ENCODE measurements at regions not wholly inside any gene's neighbourhood (a gene's known extent, or its start where the extent isn't known, plus 50 kb on each side); places are given as distances from the start of the nearest gene placed in this dataset.

DNA sequence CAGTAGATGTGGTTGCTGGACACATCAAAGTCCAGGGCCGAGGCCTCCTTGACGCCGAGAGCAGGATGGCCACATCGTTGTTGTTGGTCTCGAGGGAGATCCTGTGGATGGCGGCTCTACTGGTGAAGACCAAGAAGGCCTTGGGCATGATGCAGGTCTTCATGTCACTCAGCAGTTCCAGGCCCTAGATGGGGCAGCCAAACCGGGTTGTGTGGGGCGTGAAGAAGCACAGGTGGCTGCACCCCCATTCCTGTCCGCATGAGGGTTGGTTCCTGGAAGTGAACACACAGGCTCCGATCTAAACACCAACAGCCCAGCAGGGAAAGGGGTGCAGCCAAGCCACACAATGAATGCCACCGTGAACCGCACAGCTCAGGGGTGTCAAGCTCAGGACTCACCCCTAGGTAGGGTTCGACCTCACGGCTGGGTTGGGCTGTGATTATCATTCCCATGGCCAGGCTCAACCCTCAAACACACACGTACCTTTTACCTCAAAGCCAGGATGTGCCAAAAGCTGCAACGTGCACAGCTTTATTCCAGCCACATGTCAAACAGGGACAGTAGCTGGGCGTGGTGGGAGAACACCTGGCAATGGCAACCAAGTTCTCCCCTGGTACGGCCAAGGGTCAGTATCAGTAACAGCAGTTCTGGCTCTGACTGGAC is 132.3 kb downstream of the CRYBB2 start:
- no peak for DNase-seq

GRCh38 chr22:25352294-25352680 is 132.8 kb downstream of the CRYBB2 start:
- no peak for DNase-seq

- no peak for DNase-seq
Measured at GRCh38 chr22:25353516-25354445, 134.3 kb downstream of the CRYBB2 start.

GRCh38 chr22:25354456-25354855 is 135.0 kb downstream of the CRYBB2 start:
- no peak for DNase-seq

- no peak for DNase-seq
Measured at GRCh38 chr22:25357132-25357455, 137.7 kb downstream of the CRYBB2 start.

- no peak for DNase-seq
Measured at GRCh38 chr22:25357606-25358420, 138.4 kb downstream of the CRYBB2 start.

DNA sequence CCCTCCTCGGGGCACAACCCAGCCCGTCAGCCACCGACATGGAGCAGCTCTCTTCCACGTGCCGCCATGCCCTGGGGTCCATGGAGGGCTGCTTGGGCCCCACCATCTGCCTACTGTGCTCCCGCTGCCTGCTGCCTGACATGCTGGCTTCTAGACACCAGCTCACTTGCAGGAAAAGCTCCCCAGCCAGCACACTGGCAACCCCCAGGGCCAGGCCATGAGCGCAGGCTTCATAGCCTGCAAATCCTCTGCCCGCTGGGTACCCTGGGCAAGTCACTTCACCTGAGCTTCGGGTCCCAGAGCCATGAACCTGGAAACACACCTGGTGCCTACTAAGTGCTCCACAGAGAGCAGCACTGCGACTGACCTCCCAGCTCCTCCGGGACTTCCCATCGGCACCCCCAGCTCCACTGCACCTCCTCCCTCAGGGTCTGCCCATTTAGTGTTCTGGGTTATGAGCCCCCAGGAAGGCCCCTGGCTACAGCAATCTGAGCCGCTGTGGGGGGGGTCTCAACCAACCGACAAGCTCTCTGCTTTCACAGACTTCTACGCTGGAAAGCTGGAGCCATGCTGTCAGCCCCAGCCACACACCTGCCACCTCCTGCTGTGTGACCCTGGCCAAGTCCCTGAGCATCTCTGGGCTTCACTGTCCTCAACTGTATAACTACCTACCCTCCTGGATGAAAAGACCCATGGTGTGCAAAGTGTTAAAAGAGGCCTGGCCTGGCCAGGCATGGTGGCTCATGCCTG is 139.2 kb downstream of the CRYBB2 start:
- DNase-seq = no peak

- no peak for DNase-seq
Measured at GRCh38 chr22:25359601-25360261, 140.3 kb downstream of the CRYBB2 start.

GRCh38 chr22:25360411-25360810 is 141.0 kb downstream of the CRYBB2 start:
- DNase-seq = no peak

GRCh38 chr22:25360891-25361645 is 141.6 kb downstream of the CRYBB2 start:
- DNase-seq = no peak

DNA sequence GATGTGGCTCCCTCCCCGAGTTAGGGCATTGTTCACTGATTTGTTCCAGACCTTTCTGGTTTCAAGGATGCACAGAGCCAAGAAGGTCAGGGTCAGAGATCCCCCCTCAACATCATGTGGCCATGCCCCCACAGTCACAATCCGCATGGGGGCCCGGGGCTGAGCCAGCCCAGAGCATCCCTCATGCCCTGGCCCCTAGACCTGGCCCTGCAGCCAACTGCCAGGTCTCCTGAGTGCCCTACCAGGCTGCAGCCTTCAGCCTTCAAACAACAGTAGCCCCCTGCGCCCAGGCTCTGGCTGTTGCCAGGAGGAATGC is 142.4 kb downstream of the CRYBB2 start:
- no peak for DNase-seq

GRCh38 chr22:25362215-25362882 is 142.9 kb downstream of the CRYBB2 start:
- DNase-seq = no peak

- no peak for DNase-seq
Measured at GRCh38 chr22:25362883-25363240, 143.4 kb downstream of the CRYBB2 start.

GRCh38 chr22:25363474-25363873 is 144.0 kb downstream of the CRYBB2 start:
- DNase-seq = no peak

DNA sequence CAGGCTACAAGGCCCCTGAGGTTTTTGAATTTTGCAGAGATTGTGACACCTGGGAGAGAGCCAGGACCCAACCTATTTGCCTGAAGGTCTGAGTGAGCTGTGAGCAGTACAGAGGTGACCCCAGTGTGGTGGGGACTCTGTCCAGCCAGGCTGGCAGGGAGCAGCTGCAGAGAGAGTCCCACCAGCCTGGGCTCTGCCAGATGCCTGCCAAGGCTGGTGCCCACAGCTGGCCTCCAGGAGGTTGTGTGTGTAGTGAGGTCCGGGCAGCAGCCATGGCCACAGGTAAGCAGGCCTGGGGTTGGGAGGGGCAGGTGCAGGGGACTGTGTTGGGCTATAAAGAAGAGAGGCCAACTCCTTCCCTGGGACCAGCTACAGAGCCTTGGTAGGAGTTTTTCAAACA is 144.8 kb downstream of the CRYBB2 start:
- DNase-seq = no peak

- no peak for DNase-seq
Measured at GRCh38 chr22:25364736-25365241, 145.3 kb downstream of the CRYBB2 start.

DNA sequence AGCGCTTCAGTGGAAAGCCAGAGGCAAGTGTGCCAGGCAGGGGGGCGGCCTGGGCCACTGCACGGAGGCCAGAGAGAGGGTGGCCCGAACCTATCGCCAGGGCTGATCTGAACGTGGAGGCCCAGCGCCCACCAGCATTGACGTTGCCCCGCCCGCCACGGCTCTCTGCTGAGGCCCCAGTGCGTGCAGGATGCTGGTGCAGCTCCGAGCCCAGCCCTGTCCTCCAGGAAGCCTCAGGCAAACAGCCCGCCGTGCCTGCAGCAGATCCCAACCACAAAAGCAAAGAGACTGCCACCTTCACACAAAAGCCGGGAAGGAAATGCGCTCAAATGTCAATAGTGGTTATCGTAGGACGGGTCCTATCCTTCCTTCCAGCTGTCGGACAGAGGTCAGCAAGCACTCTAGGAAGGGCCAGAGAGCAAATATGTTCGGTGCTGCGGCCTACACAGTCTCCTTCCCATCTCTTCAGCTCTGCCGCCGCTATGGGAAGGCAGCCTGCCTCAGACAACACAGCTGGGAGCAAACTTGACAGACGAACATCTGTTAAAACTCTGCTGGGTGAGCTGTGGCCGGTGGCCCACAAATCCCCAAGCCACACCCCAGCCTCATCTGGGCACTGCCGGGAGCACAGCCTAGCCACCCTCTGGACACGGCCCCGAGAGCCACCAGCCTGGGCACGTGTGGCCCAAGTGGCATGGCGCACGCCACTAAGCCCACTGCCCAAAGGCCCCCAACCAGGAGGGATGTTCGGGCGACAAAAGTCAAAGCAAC is 146.2 kb downstream of the CRYBB2 start:
- no peak for DNase-seq

DNA sequence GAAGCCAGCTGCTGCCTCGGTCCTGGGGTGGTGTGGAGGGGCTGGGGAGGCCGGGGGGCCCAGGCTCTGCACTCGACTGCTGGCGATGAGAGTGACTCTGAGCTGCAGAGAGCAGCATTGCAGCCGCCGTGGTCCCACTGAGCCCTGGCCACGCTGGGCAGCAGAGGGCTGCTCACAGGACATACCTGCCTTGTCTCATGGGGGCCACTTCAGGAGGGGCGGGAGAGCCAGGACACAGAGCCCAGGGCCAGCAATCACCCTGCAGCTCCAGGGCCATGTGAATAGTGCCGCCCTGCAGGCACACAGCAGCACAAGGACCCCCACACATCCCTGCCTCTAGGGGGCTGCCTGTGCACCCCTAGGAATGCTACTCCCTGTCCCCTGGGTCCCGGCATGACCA is 147.0 kb downstream of the CRYBB2 start:
- no peak for DNase-seq

DNA sequence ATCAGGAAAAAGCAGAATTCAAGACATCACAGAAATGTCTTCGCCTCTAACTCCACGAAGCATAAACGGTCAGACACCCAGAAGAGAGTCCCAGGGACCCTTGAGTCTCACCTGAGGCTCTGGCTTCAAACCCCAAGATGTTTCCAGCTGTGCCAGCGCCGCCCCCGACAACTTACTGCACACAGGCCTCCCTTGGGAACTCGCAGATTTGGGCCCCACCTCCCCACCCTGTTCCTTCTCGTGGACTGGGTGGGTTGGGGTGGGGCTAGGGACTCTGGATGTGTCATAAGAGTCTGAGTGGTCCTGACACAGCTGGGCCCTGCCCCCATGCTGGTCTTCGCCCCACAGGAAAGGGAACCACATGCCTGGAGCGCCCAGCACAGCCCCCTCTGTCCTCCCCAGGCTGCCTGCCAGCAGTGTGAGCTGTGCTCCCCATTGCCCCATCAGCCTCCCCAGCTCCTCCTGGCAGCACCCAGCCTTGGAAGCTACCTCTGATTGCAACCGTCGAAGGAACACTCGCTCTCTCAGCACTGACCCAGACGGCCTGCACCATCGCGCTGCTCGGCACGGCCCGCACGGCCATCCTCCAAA is 147.5 kb downstream of the CRYBB2 start:
- DNase-seq = no peak

DNA sequence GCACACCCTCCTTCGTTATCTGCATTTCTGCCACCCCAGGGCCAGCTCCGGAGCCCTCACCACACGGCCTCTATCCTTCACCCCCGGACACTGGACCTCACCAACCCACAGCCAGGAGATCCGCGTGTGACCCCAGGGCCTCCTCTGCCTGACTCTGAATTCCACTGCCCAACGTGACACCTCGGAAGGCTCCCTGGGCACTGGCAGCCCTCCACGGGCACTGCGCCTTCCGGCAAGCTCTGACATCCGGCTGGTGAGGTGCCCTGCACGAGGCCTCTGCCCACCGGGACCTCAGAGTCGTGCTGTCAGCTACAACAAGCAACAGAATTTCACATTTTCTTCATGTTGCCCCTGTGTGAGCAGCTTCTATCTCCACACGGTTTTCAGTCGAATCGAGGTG is 148.3 kb downstream of the CRYBB2 start:
- no peak for DNase-seq
